ENCODE measurements at regions not wholly inside any gene's neighbourhood (a gene's known extent, or its start where the extent isn't known, plus 50 kb on each side); places are given as distances from the start of the nearest gene placed in this dataset.

DNA sequence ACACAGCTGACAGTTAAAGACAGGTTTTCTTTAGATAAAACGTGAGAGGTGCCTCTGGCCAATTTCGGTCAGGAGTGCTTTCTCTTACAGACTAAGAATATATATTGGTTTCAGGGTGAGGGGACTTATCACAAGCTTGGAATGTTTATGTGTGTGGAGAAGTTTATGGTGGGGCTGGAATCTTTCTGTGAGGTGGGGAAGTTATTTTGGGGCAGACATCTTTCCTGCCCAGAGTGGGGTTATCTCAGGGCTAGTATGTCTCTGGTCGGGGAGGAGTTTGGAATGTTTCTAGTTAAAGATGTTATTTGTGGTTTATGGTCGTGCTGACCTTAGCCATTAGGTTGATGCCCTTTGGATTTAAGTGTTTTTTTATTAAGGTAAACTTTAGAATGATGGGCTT is 115.2 kb downstream of the SLC5A7 start:
- no peak for TF ChIP-seq JUNB (IDR thresholded peaks at IDR 0.05; ENCODE audit: unreplicated experiment)
- TF ChIP-seq, protein P1, sequence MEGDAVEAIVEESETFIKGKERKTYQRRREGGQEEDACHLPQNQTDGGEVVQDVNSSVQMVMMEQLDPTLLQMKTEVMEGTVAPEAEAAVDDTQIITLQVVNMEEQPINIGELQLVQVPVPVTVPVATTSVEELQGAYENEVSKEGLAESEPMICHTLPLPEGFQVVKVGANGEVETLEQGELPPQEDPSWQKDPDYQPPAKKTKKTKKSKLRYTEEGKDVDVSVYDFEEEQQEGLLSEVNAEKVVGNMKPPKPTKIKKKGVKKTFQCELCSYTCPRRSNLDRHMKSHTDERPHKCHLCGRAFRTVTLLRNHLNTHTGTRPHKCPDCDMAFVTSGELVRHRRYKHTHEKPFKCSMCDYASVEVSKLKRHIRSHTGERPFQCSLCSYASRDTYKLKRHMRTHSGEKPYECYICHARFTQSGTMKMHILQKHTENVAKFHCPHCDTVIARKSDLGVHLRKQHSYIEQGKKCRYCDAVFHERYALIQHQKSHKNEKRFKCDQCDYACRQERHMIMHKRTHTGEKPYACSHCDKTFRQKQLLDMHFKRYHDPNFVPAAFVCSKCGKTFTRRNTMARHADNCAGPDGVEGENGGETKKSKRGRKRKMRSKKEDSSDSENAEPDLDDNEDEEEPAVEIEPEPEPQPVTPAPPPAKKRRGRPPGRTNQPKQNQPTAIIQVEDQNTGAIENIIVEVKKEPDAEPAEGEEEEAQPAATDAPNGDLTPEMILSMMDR (conservative IDR thresholded peaks at IDR 0.05; ENCODE audit: low read depth in 2 of 2), result no peak
